Smooth muscle cell (in vitro differentiated cells): ENCODE measurements at regions not wholly inside any gene's neighbourhood (a gene's known extent, or its start where the extent isn't known, plus 50 kb on each side); places are given as distances from the start of the nearest gene placed in this dataset.

Experiments used
- DNase-seq: peaks from one replicate; lab custom pipeline; 2025; ENCODE audit not compliant: unreplicated experiment; lab: John Stamatoyannopoulos, UW
- H2AFZ ChIP-seq: fragments of 200-600 bp; sonication (generic); 2 replicates; pipeline ENCODE4 v1.6.0; 2016; ENCODE audit warnings: antibody characterized with exemption, low read depth, mild to moderate bottlenecking
- H3F3A ChIP-seq: fragments of 200-600 bp; sonication (generic); 2 replicates; pipeline ENCODE4 v1.6.0; 2017; ENCODE audit warnings: antibody characterized with exemption, low read depth
- H3K27ac ChIP-seq: fragments of 200-600 bp; sonication (generic); 2 replicates; pipeline ENCODE4 v1.5.1; 2016; ENCODE audit warnings: low read depth, mild to moderate bottlenecking
- H3K27me3 ChIP-seq: fragments of 200-600 bp; sonication (generic); 2 replicates; pipeline ENCODE4 v1.6.1; 2016; ENCODE audit warnings: low read depth, mild to moderate bottlenecking
- H3K36me3 ChIP-seq: fragments of 200-600 bp; sonication (generic); 2 replicates; pipeline ENCODE4 v1.5.1; 2016; ENCODE audit warnings: low read depth
- H3K4me1 ChIP-seq: fragments of 200-600 bp; sonication (generic); 2 replicates; pipeline ENCODE4 v1.5.1; 2016; ENCODE audit warnings: low read depth
- H3K4me2 ChIP-seq: fragments of 200-600 bp; sonication (generic); 2 replicates; pipeline ENCODE4 v1.6.0; 2016; ENCODE audit warnings: mild to moderate bottlenecking
- H3K4me3 ChIP-seq: fragments of 200-600 bp; sonication (generic); 2 replicates; pipeline ENCODE4 v1.5.1; 2016; ENCODE audit warnings: mild to moderate bottlenecking
- H3K79me2 ChIP-seq: fragments of 200-600 bp; sonication (generic); 2 replicates; pipeline ENCODE4 v1.6.0; 2016; ENCODE audit warnings: low read depth, mild to moderate bottlenecking
- H3K9ac ChIP-seq: fragments of 200-600 bp; sonication (generic); 2 replicates; pipeline ENCODE4 v1.6.0; 2016; ENCODE audit warnings: low read depth
- H3K9me3 ChIP-seq: fragments of 200-600 bp; sonication (generic); replicated peaks from 2 replicates; pipeline ENCODE4 v1.5.1; 2016; ENCODE audit warnings: low read depth
- H4K20me1 ChIP-seq: fragments of 200-600 bp; sonication (generic); 2 replicates; pipeline ENCODE4 v1.6.0; 2016; ENCODE audit warnings: low read depth
- WGBS: methylation state at CpG from one replicate; pipeline ENCODE4 v1.1.7; 2016; ENCODE audit warnings: low lambda C conversion rate; 5-methylcytosine and 5-hydroxymethylcytosine counted together
- TF ChIP-seq, protein P1 (sequence below): fragments of 200-600 bp; sonication (generic); IDR thresholded peaks from 2 replicates; pipeline ENCODE4 v1.5.1; 2017; ENCODE audit warnings: borderline replicate concordance, mild to moderate bottlenecking, antibody characterized with exemption; ENCODE audit not compliant: insufficient read depth, poor library complexity, severe bottlenecking

DNA sequence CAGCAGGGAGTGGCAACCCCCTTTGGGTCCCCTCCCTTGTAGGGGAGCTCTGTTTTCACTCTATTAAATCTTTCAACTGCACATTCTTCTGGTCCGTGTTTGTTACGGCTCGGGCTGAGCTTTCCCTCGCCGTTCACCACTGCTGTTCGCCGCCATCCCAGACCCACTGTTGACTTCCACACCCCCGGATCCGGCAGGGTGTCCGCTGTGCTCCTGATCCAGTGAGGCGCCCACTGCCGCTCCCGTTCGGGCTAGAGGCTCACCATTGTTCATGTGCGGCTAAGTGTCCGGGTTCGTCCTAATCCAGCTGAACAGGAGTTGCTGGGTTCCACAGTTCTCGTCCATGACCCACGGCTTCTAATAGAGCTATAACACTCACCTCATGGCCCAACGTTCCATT, 408.1 kb downstream of the KCNJ2 start:
- WGBS: 96% methylated on average over 20 of the region's 20 CpGs
- Histone ChIP-seq H3K4me1 (no peaks in the 10 kb centered on the region), H3K36me3 (no peaks in the 10 kb centered on the region), H3K27me3 (peaks cover 20% of the 10 kb centered on the region), H3F3A (no peaks in the 10 kb centered on the region), H3K9me3 (no peaks in the 10 kb centered on the region), H3K9ac (no peak overlapping the region), H3K79me2 (no peaks in the 10 kb centered on the region), H4K20me1 (no peaks in the 10 kb centered on the region), H3K4me3 (no peak overlapping the region), H2AFZ (no peak overlapping the region), H3K27ac (no peak overlapping the region), H3K4me2 (no peak overlapping the region)
- TF ChIP-seq, protein P1, sequence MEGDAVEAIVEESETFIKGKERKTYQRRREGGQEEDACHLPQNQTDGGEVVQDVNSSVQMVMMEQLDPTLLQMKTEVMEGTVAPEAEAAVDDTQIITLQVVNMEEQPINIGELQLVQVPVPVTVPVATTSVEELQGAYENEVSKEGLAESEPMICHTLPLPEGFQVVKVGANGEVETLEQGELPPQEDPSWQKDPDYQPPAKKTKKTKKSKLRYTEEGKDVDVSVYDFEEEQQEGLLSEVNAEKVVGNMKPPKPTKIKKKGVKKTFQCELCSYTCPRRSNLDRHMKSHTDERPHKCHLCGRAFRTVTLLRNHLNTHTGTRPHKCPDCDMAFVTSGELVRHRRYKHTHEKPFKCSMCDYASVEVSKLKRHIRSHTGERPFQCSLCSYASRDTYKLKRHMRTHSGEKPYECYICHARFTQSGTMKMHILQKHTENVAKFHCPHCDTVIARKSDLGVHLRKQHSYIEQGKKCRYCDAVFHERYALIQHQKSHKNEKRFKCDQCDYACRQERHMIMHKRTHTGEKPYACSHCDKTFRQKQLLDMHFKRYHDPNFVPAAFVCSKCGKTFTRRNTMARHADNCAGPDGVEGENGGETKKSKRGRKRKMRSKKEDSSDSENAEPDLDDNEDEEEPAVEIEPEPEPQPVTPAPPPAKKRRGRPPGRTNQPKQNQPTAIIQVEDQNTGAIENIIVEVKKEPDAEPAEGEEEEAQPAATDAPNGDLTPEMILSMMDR: no peak
- no peak for DNase-seq

DNA sequence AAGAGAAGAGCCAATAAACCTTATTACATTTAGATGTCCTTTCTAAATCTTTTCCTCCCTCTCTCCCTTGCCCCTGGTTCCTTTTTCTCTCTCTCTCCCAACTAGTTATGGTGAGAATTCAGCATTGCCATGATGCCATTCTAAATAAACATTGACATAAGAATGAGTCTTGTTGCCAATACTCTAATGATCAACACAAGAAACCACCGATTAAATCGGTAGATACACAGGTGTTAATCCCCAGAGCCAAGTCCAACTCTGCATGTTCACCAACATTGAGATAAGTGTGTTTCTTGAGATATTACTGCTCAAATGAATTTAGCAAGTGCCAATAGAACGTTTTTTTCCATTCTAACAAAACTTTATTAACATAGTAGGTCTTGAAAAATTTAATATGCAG, 412.1 kb downstream of the KCNJ2 start:
- Histone ChIP-seq H3K4me3 (no peak overlapping the region), H3F3A (no peaks in the 10 kb centered on the region), H3K27ac (no peak overlapping the region), H3K27me3 (no peaks in the 10 kb centered on the region), H2AFZ (no peak overlapping the region), H3K4me1 (no peaks in the 10 kb centered on the region), H3K36me3 (no peaks in the 10 kb centered on the region), H4K20me1 (no peaks in the 10 kb centered on the region), H3K4me2 (no peak overlapping the region), H3K9ac (no peak overlapping the region), H3K9me3 (no peaks in the 10 kb centered on the region), H3K79me2 (no peaks in the 10 kb centered on the region)
- no peak for DNase-seq
- TF ChIP-seq, protein P1: no peak
- WGBS: 76% methylated on average over 3 of the region's 3 CpGs

DNA sequence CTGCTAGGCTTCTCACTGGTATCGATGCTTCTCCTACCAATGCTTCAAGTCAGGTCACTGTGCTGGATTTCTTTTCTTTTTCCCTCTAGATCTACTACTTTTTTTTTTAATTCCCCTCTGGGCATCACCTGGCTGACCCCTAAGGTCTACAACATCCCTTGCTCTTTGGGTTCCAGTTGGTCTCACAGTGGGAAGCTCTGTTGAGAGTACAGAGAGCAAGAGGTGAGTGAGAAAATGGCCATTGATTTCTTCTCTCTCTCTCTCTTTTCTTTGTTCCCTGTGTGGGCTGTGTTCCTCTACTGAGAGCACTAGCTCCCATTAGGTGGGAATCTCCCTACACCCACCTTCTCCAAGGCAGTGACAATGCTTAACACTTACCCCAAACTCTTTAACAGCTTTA, 413.4 kb downstream of the KCNJ2 start:
- Histone ChIP-seq H3K9me3 (no peaks in the 10 kb centered on the region), H3K4me1 (no peaks in the 10 kb centered on the region), H3K27me3 (no peaks in the 10 kb centered on the region), H4K20me1 (no peaks in the 10 kb centered on the region), H3K4me3 (no peak overlapping the region), H3K4me2 (no peak overlapping the region), H3K79me2 (no peaks in the 10 kb centered on the region), H3K36me3 (no peaks in the 10 kb centered on the region), H3K9ac (no peak overlapping the region), H3K27ac (no peak overlapping the region), H2AFZ (no peak overlapping the region), H3F3A (no peaks in the 10 kb centered on the region)
- 50% methylated on average over 1 of the region's 1 CpG for WGBS
- no peak for DNase-seq
- TF ChIP-seq, protein P1: no peak

DNA sequence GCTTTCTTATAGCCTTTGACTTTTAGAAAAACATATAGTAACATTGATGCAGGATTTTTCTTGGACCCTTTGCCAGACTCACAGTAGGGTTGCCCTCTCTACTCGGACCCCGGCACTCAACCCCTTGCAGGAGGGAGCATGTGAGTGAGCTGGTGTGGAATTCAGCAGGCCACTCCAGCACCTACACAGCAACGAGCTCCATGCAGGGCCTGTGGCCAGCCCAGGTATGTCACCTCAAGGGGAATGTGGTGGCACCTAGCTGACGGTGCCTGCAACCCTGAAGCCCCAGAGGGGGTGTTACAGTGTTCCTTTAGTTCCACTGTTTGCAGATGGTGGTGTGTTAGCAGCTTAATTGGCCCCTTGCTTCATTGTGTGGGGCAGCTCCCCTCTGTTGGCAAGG, 414.9 kb downstream of the KCNJ2 start:
- TF ChIP-seq, protein P1: no peak
- Histone ChIP-seq H3K4me3 (no peak overlapping the region), H3K4me1 (no peaks in the 10 kb centered on the region), H3K27ac (no peak overlapping the region), H3K9ac (no peak overlapping the region), H3K4me2 (no peak overlapping the region), H3F3A (no peaks in the 10 kb centered on the region), H3K79me2 (no peaks in the 10 kb centered on the region), H2AFZ (no peak overlapping the region), H3K27me3 (no peaks in the 10 kb centered on the region), H3K9me3 (no peaks in the 10 kb centered on the region), H4K20me1 (no peaks in the 10 kb centered on the region), H3K36me3 (no peaks in the 10 kb centered on the region)
- no peak for DNase-seq
- 94% methylated on average over 4 of the region's 4 CpGs for WGBS
